ENCODE measurements at regions not wholly inside any gene's neighbourhood (a gene's known extent, or its start where the extent isn't known, plus 50 kb on each side); places are given as distances from the start of the nearest gene placed in this dataset.

DNA sequence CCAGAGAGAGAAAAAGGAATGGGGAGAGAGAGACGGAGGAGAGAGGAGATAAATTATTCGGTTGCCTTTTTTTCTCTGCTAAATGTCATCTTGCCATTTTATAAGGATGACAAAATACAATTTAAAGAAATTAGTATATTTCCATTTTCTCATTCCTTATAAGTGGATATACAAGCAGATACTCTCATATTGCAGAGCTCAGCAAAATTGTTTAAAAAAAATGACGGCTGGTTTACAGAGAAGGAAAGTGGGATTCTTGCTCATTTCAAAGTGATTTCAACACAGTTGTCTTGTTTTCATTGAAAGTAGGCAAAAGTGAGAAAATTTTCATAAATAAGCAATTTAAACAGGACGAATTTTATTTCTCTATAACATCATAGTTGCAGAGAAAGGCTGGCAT, 641.9 kb upstream of the CDH6 start:
- Histone ChIP-seq H3K27me3 (ENCODE audit: control insufficient read depth, insufficient read depth, low read length) (no peaks in the 10 kb centered on the region), H3K36me3 (ENCODE audit: control insufficient read depth, insufficient read depth, low read length) (no peaks in the 10 kb centered on the region), H3K9ac (ENCODE audit: low read depth, low read length) (no peak overlapping the region), H3K4me3 (ENCODE audit: low read depth, low read length) (no peak overlapping the region), H3K9me3 (ENCODE audit: control insufficient read depth, insufficient read depth, low read length) (no peaks in the 10 kb centered on the region), H3K4me1 (ENCODE audit: control insufficient read depth, insufficient read depth, low read length) (no peaks in the 10 kb centered on the region)

DNA sequence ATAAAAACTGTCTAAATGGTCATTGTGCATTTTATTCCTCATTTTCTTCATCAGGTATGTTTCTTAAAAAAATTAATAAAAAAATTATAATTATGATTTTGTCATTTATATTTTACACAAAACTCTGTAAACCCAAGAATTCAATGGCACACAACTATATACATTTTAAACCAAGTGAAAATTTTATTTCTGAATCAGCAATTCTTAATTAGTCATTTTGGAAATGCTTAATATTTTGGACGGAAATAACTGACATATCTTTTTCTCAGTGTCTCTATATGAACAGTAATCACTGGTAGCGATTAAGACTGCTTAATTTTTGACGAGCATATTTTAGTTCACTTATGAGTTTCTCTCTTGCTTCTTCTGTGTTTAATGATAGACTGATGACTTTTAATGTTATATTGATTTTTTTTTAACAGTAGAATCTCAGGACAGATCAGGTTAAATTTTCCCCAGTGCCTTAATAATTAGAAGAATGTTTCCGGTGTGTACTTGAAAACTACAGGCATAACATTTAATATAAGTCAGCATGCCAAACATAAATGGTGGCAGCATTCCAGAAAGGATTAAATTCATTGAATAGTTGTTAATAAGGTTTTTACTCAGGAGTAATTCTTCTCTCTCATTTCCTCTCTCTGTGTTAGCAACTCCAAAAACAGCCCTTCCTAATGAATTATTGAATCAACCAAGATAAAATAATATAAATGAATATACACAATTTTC, 644.7 kb upstream of the CDH6 start:
- no peaks in the 10 kb centered on the region for H3K4me1 ChIP-seq (ENCODE audit: control insufficient read depth, insufficient read depth, low read length)
- H3K9me3 ChIP-seq (ENCODE audit: control insufficient read depth, insufficient read depth, low read length): no peaks in the 10 kb centered on the region
- H3K9ac ChIP-seq (ENCODE audit: low read depth, low read length): no peak overlapping the region
- H3K36me3 ChIP-seq (ENCODE audit: control insufficient read depth, insufficient read depth, low read length): no peaks in the 10 kb centered on the region
- H3K27me3 ChIP-seq (ENCODE audit: control insufficient read depth, insufficient read depth, low read length): no peaks in the 10 kb centered on the region
- no peak overlapping the region for H3K4me3 ChIP-seq (ENCODE audit: low read depth, low read length)

DNA sequence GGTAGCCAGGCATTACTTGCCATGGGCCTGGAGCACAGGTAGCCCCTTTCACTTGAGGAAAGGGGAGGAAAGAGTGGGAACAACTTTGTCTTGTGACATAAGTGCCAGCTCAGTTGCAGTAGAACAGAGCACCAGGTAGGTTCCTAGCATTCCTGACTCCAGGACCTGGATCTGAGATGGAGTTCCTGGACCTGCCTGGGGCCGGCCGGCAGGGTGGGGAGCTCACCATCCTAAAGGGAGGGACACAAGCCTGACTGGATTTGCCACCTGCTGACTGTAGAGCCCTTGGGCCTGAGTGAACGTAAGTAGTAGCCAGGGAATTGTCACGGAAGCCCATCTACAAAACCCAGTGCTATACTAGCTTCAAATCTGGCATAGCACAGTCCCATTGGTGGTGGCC, 653.3 kb upstream of the CDH6 start:
- Histone ChIP-seq H3K4me1 (ENCODE audit: control insufficient read depth, insufficient read depth, low read length) (no peaks in the 10 kb centered on the region), H3K4me3 (ENCODE audit: low read depth, low read length) (no peak overlapping the region), H3K27me3 (ENCODE audit: control insufficient read depth, insufficient read depth, low read length) (no peaks in the 10 kb centered on the region), H3K9me3 (ENCODE audit: control insufficient read depth, insufficient read depth, low read length) (no peaks in the 10 kb centered on the region), H3K9ac (ENCODE audit: low read depth, low read length) (no peak overlapping the region), H3K36me3 (ENCODE audit: control insufficient read depth, insufficient read depth, low read length) (no peaks in the 10 kb centered on the region)

DNA sequence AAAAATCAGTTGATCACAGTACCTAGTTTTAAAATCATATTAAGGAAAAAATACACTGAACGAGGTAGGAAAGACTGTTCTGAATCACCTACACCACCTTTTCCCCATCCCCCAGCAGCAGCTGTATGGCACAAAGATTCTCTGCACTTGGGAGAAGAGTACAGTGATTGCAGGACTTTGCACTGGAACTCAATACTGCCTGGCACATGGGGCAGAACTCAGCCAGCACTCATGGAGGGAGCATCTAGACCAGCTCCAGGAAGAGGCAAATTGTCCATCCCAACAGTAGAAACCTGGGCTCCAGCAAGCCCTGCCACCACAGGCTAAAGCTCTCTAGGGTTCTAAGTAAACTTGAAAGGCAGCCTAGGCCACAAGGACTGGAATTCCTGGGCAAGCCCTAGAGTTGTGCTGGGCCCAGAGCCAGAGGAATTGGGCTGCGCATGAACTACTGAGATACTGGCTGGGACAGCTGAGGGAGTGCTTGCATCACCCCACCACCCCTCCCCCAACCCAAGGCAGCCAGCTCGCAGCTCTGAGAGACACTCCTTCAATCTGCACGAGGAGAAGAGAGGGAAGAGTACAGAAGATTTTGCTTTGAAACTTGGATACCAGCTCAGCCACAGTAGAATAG, 654.4 kb upstream of the CDH6 start:
- no peaks in the 10 kb centered on the region for H3K4me1 ChIP-seq (ENCODE audit: control insufficient read depth, insufficient read depth, low read length)
- H3K36me3 ChIP-seq (ENCODE audit: control insufficient read depth, insufficient read depth, low read length): no peaks in the 10 kb centered on the region
- H3K4me3 ChIP-seq (ENCODE audit: low read depth, low read length): no peak overlapping the region
- H3K9ac ChIP-seq (ENCODE audit: low read depth, low read length): no peak overlapping the region
- H3K27me3 ChIP-seq (ENCODE audit: control insufficient read depth, insufficient read depth, low read length): no peaks in the 10 kb centered on the region
- H3K9me3 ChIP-seq (ENCODE audit: control insufficient read depth, insufficient read depth, low read length): no peaks in the 10 kb centered on the region

DNA sequence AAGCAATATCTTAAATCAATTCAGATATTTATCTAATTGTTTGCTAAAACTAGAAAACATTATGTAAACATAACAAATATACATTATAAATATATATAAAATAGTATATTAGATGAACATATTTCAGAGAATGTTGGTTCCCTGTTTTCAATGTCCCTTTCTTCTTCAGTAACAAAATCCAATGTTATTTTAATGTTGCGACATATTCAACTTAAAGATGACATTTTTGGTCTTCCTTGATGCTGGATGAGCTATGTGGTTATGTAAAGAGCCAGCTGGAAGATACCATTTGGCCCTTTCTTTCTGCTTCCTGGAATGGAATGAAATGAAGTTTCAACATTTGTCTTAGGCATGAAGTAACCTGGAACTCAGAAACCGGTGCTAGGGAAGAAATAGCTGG, 668.1 kb upstream of the CDH6 start:
- Histone ChIP-seq H3K27me3 (ENCODE audit: control insufficient read depth, insufficient read depth, low read length) (no peaks in the 10 kb centered on the region), H3K36me3 (ENCODE audit: control insufficient read depth, insufficient read depth, low read length) (no peaks in the 10 kb centered on the region), H3K9me3 (ENCODE audit: control insufficient read depth, insufficient read depth, low read length) (no peaks in the 10 kb centered on the region), H3K4me1 (ENCODE audit: control insufficient read depth, insufficient read depth, low read length) (no peaks in the 10 kb centered on the region), H3K4me3 (ENCODE audit: low read depth, low read length) (no peak overlapping the region), H3K9ac (ENCODE audit: low read depth, low read length) (no peak overlapping the region)

DNA sequence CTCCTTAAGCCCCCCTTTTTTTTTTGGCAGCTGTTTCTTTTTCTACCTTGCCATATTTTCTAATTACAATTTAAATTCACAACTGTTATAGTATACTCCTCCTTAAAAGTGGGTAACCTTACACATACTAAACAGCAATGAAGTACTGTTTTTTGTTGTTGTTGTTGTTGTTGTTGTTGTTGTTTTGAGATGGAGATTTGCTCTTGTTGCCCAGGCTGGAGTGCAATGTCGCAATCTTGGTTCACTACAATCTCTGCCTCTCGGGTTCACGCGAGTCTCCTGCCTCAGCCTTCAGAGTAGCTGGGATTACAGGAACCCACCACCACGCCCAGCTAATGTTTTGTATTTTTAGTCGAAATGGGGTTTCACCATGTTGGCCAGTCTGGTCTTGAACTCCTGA, 669.1 kb upstream of the CDH6 start:
- Histone ChIP-seq H3K4me1 (ENCODE audit: control insufficient read depth, insufficient read depth, low read length) (no peaks in the 10 kb centered on the region), H3K4me3 (ENCODE audit: low read depth, low read length) (no peak overlapping the region), H3K27me3 (ENCODE audit: control insufficient read depth, insufficient read depth, low read length) (no peaks in the 10 kb centered on the region), H3K9me3 (ENCODE audit: control insufficient read depth, insufficient read depth, low read length) (no peaks in the 10 kb centered on the region), H3K9ac (ENCODE audit: low read depth, low read length) (no peak overlapping the region), H3K36me3 (ENCODE audit: control insufficient read depth, insufficient read depth, low read length) (no peaks in the 10 kb centered on the region)

DNA sequence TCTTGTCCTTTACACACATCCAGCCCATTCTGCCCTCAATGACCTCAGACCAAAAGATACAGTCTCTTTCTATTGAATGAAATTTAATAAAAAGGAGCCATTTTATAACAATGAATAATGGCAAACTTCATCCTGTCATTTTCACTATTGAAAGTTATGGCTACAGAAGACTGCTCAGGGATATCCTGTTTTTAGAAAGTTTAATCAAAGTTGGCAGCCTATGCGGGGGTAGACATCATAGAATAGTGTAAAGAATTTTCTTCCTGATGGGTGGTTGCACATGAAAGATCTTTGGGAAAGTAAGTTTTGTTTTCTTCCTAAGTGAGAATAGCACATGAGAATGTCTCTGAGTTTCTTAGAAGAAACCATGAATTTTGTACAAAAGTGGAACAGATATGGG, 670.4 kb upstream of the CDH6 start:
- H3K9me3 ChIP-seq (ENCODE audit: control insufficient read depth, insufficient read depth, low read length): no peaks in the 10 kb centered on the region

DNA sequence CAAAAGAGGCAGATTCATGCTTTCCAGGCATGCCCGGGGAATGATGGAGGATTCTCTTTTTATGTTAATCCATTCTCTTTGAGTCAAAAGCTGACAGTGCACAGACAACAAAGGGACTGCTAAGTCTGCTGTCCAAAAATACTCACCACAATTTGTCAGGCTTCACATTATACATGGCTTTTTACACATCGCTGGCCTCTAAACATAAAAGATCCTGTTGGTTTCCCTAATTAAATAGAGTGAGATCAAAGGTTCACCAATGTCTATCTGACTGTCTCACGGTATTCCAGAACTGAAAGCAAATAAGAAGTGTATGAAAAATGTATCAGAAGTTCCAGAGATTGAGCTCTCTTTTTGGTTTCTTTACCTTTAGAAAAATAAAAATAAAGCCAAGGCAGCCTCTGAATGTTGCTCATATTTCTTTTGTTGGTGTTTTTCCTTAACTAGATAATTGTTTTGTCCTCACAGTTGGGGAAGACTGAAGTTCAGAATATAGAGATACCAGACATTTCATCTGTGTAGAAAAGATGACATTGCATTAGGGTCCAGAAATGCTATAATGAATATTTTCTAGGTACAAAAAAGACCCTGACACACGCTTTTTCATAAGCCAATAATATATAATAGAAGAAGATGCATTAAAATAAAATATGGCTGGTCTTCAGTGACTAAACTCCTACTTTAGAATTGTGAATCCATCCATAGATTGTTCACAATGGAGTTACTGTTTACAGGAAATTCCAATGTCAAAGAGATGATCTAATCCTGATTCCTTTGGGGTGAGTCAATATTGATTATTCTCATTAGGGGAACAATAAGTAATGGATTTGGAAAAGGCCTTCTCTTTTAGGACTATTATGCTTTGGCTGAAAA, 688.2 kb upstream of the CDH6 start:
- Histone ChIP-seq H3K4me3 (ENCODE audit: low read depth, low read length) (no peak overlapping the region), H3K36me3 (ENCODE audit: control insufficient read depth, insufficient read depth, low read length) (no peaks in the 10 kb centered on the region), H3K4me1 (ENCODE audit: control insufficient read depth, insufficient read depth, low read length) (peaks cover 4% of the 10 kb centered on the region), H3K27me3 (ENCODE audit: control insufficient read depth, insufficient read depth, low read length) (no peaks in the 10 kb centered on the region), H3K9me3 (ENCODE audit: control insufficient read depth, insufficient read depth, low read length) (no peaks in the 10 kb centered on the region), H3K9ac (ENCODE audit: low read depth, low read length) (no peak overlapping the region)

More for the DNA sequence above, 670.4 kb upstream of the CDH6 start:
- Histone ChIP-seq H3K27me3 (ENCODE audit: control insufficient read depth, insufficient read depth, low read length) (no peaks in the 10 kb centered on the region), H3K36me3 (ENCODE audit: control insufficient read depth, insufficient read depth, low read length) (no peaks in the 10 kb centered on the region), H3K4me1 (ENCODE audit: control insufficient read depth, insufficient read depth, low read length) (no peaks in the 10 kb centered on the region), H3K4me3 (ENCODE audit: low read depth, low read length) (no peak overlapping the region), H3K9ac (ENCODE audit: low read depth, low read length) (no peak overlapping the region)

DNA sequence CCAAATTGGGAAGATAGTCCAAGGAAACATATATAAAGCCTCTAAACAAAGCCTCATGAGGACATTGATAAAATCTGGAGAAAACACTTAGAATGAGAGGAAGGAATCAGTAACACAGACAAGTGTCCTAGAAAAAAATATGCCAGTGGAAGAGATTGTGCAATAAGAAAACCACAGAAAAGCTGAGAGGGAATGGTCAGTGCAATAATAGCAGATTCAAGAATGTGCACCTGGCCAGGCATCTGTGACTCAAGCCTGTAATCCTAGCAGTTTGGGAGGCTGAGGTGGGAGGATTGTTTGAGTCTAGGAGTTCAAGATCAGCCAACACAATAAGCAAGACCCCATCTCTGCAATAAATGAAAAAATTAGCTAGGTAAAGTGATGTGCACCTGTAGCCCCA, 691.2 kb upstream of the CDH6 start:
- H3K36me3 ChIP-seq (ENCODE audit: control insufficient read depth, insufficient read depth, low read length): no peaks in the 10 kb centered on the region
- no peaks in the 10 kb centered on the region for H3K9me3 ChIP-seq (ENCODE audit: control insufficient read depth, insufficient read depth, low read length)
- no peaks in the 10 kb centered on the region for H3K27me3 ChIP-seq (ENCODE audit: control insufficient read depth, insufficient read depth, low read length)
- no peak overlapping the region for H3K9ac ChIP-seq (ENCODE audit: low read depth, low read length)
- H3K4me3 ChIP-seq (ENCODE audit: low read depth, low read length): no peak overlapping the region
- H3K4me1 ChIP-seq (ENCODE audit: control insufficient read depth, insufficient read depth, low read length): peaks cover 4% of the 10 kb centered on the region

DNA sequence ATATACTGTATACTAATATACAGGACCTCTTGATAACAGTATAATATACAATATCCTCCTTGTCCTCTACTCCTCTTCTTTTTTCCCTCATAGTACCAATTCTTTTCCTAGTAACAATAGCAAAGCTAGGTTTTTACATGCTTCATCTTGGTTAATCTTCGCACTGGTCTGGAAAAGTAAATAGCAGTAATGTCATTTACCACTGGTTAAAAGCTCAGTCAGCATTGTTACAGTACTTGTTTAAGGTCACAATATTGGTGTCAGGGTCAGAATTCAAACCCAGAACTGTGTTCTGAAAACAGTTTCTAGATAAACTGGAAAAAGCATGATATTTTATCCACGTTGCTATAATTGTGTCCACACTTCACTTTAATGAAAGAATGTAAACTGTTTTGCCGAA, 692.4 kb upstream of the CDH6 start:
- Histone ChIP-seq H3K27me3 (ENCODE audit: control insufficient read depth, insufficient read depth, low read length) (no peaks in the 10 kb centered on the region), H3K4me3 (ENCODE audit: low read depth, low read length) (no peak overlapping the region), H3K9ac (ENCODE audit: low read depth, low read length) (no peak overlapping the region), H3K36me3 (ENCODE audit: control insufficient read depth, insufficient read depth, low read length) (no peaks in the 10 kb centered on the region), H3K9me3 (ENCODE audit: control insufficient read depth, insufficient read depth, low read length) (no peaks in the 10 kb centered on the region), H3K4me1 (ENCODE audit: control insufficient read depth, insufficient read depth, low read length) (peaks cover 4% of the 10 kb centered on the region)

DNA sequence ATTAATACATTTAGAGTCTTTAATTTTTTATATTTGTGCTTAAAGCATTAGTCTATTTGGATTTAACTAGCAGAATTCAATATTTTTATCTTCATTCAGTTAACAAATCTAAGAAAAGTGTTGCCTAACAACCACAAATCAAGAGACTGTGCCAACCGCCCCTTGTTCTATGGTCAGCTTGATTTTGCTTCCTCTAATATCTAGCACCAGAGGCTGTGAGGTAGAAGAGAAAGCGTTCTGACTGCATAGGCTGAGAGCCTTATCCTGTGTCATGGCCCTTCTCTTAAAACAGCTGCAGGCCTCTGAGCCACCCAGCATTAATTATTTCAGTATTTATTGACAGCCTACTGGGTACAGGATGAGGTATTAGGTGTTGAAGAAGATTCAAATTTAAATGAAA, 693.0 kb upstream of the CDH6 start:
- Histone ChIP-seq H3K9ac (ENCODE audit: low read depth, low read length) (no peak overlapping the region), H3K4me1 (ENCODE audit: control insufficient read depth, insufficient read depth, low read length) (peaks cover 4% of the 10 kb centered on the region), H3K36me3 (ENCODE audit: control insufficient read depth, insufficient read depth, low read length) (no peaks in the 10 kb centered on the region), H3K4me3 (ENCODE audit: low read depth, low read length) (no peak overlapping the region), H3K9me3 (ENCODE audit: control insufficient read depth, insufficient read depth, low read length) (no peaks in the 10 kb centered on the region), H3K27me3 (ENCODE audit: control insufficient read depth, insufficient read depth, low read length) (no peaks in the 10 kb centered on the region)

DNA sequence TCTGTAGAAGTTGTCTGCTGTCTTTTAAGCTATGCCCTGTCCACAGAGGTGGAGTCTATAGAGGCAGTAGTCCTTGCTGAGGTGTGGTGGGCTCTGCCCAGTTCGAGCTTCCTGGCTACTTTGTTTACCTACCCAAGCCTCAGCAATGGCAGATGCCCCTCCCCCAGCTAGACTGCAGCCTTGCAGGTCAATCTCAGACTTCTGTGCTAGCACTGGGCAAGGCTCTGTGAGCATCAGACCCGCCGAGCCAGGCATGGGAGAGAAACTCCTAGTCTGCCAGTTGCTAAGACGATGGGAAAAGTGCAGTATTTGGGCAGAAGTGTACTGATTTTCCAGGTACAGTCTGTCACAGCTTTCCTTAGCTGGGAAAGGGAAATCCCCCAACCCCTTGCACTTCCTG, 694.1 kb upstream of the CDH6 start:
- Histone ChIP-seq H3K27me3 (ENCODE audit: control insufficient read depth, insufficient read depth, low read length) (no peaks in the 10 kb centered on the region), H3K9me3 (ENCODE audit: control insufficient read depth, insufficient read depth, low read length) (no peaks in the 10 kb centered on the region), H3K4me3 (ENCODE audit: low read depth, low read length) (no peak overlapping the region), H3K9ac (ENCODE audit: low read depth, low read length) (no peak overlapping the region), H3K4me1 (ENCODE audit: control insufficient read depth, insufficient read depth, low read length) (no peaks in the 10 kb centered on the region), H3K36me3 (ENCODE audit: control insufficient read depth, insufficient read depth, low read length) (no peaks in the 10 kb centered on the region)
